ENCODE measurements at regions not wholly inside any gene's neighbourhood (a gene's known extent, or its start where the extent isn't known, plus 50 kb on each side); places are given as distances from the start of the nearest gene placed in this dataset.

DNA sequence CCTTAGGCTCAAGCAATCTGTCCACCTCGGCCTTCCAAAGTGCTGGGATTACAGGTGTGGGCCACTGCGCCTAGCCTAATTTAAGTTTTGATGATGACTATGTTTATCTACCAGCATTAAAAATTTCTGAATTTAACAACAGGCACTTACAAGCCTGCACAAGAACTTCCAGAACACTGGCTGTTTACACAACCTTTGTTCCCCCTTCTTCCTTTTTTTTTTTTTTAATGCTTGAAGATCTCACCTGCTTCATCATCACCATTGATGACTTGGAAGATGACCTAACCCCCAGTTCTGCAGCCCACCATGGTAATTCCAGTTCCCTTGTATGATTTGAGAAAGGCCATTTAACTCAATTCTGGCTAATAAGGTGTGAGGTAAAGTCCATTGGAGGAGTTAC, 70.4 kb downstream of the GJD2 start:
- ChIA-PET CTCF (interaction anchor here (0.6 kb wide), 1 partner anchor 622 kb away, joined by 4 read pairs; no protein-coding TSS in a partner anchor), POLR2A (ENCODE audit: unreplicated experiment) (no interaction called here)
- Histone ChIP-seq H3K4me3 (no peak overlapping the region), H3K27me3 (ENCODE audit: insufficient read depth, low read depth) (no peaks in the 10 kb centered on the region), H3K36me3 (ENCODE audit: low read depth) (no peaks in the 10 kb centered on the region), H3F3A (ENCODE audit: insufficient read depth, low read depth) (no peaks in the 10 kb centered on the region), H3K4me1 (replicated peaks; ENCODE audit: insufficient read depth) (no peaks in the 10 kb centered on the region), H3K9me3 (ENCODE audit: insufficient read depth, low read depth) (no peaks in the 10 kb centered on the region), H3K4me2 (no peak overlapping the region), H2AFZ (no peak overlapping the region), H3K27ac (no peak overlapping the region), H3K9me2 (ENCODE audit: insufficient read depth) (no peaks in the 10 kb centered on the region; the same call in 1 of the 2 replicates), H3K79me2 (ENCODE audit: low read depth) (no peaks in the 10 kb centered on the region), H4K20me1 (ENCODE audit: insufficient read depth) (no peaks in the 10 kb centered on the region)
- DNase-seq: no peak
- no TSS peak for BruUV-seq (replicated peaks)
- intact Hi-C loops (cut with micrococcal nuclease; ENCODE audit: unreplicated experiment): no loop called here
- TF ChIP-seq EZH2 (IDR thresholded peaks at IDR 0.05; ENCODE audit: low read depth): no peak
- TF ChIP-seq CTCF (conservative IDR thresholded peaks at IDR 0.05): no peak

- CTCF ChIA-PET: no interaction called here
Measured at GRCh38 chr15:34682674-34683073, 72.1 kb downstream of the GJD2 start.

DNA sequence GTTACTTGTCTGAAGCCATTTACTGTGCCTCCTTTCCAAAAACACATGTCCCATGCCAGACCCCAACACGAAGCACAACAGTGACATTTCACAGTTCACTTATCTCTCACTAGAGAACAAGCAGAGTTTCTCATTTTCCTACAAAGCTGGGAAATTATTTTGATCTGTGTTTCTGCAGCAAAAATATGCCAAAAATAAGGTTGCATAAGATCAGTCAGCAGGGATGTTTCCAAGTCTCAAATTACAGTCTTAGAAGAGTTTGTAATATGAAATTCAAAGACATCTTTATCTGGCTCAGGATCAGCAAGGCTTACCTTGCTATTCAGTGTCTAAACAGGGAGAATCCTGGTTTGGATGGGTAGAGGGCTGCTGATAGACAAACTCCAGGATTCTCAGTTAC, 75.5 kb downstream of the GJD2 start:
- Histone ChIP-seq H2AFZ (no peak overlapping the region), H3F3A (ENCODE audit: insufficient read depth, low read depth) (no peaks in the 10 kb centered on the region), H3K4me1 (replicated peaks; ENCODE audit: insufficient read depth) (no peaks in the 10 kb centered on the region), H3K4me3 (no peak overlapping the region), H3K27ac (no peak overlapping the region), H3K4me2 (no peak overlapping the region), H4K20me1 (ENCODE audit: insufficient read depth) (no peaks in the 10 kb centered on the region), H3K36me3 (ENCODE audit: low read depth) (no peaks in the 10 kb centered on the region), H3K79me2 (ENCODE audit: low read depth) (no peaks in the 10 kb centered on the region), H3K27me3 (ENCODE audit: insufficient read depth, low read depth) (peaks cover 18% of the 10 kb centered on the region), H3K9me2 (ENCODE audit: insufficient read depth) (no peaks in the 10 kb centered on the region; the same call in 1 of the 2 replicates), H3K9me3 (ENCODE audit: insufficient read depth, low read depth) (no peaks in the 10 kb centered on the region)
- TF ChIP-seq CTCF (conservative IDR thresholded peaks at IDR 0.05): no peak
- no peak for TF ChIP-seq EZH2 (IDR thresholded peaks at IDR 0.05; ENCODE audit: low read depth)
- intact Hi-C loops (cut with micrococcal nuclease; ENCODE audit: unreplicated experiment): no loop called here
- ChIA-PET POLR2A (ENCODE audit: unreplicated experiment) (interaction anchor here (0.7 kb wide), 1 partner anchor 218 kb away, joined by 10 read pairs; no protein-coding TSS in a partner anchor), CTCF (no interaction called here)
- DNase-seq: no peak
- BruUV-seq (replicated peaks): no TSS peak

More at GRCh38 chr15:34682674-34683073, 72.1 kb downstream of the GJD2 start:
- no TSS peak for BruUV-seq (replicated peaks)
- Histone ChIP-seq H3K9me3 (ENCODE audit: insufficient read depth, low read depth) (no peaks in the 10 kb centered on the region), H3F3A (ENCODE audit: insufficient read depth, low read depth) (no peaks in the 10 kb centered on the region), H3K36me3 (ENCODE audit: low read depth) (no peaks in the 10 kb centered on the region), H3K4me2 (no peak overlapping the region), H3K27me3 (ENCODE audit: insufficient read depth, low read depth) (no peaks in the 10 kb centered on the region; the same call in 1 of the 2 replicates), H3K27ac (no peak overlapping the region), H3K79me2 (ENCODE audit: low read depth) (no peaks in the 10 kb centered on the region), H3K9me2 (ENCODE audit: insufficient read depth) (no peaks in the 10 kb centered on the region; the same call in 1 of the 2 replicates), H3K4me3 (no peak overlapping the region), H2AFZ (no peak overlapping the region), H3K4me1 (replicated peaks; ENCODE audit: insufficient read depth) (no peaks in the 10 kb centered on the region), H4K20me1 (ENCODE audit: insufficient read depth) (no peaks in the 10 kb centered on the region)
- peak in 1 of 2 experiments; percentile 37 for DNase-seq
- TF ChIP-seq CTCF (conservative IDR thresholded peaks at IDR 0.05): no peak
- no peak for TF ChIP-seq EZH2 (IDR thresholded peaks at IDR 0.05; ENCODE audit: low read depth)
- POLR2A ChIA-PET (ENCODE audit: unreplicated experiment): no interaction called here
- intact Hi-C loops (cut with micrococcal nuclease; ENCODE audit: unreplicated experiment): no loop called here

All from PC-9 (cell line).